Natural killer cell (primary cell): ENCODE measurements at regions not wholly inside any gene's neighbourhood (a gene's known extent, or its start where the extent isn't known, plus 50 kb on each side); places are given as distances from the start of the nearest gene placed in this dataset.

Experiments used
- ATAC-seq, 3 donors: fragments of 150-1000 bp in 2 of 3; fragments of 200-7000 bp in 1 of 3; cut with Tn5 transposase; 1 replicate in 1 of 3; 2 replicates in 2 of 3; pipeline ENCODE4 v1.10.0; 2021; ENCODE audit warnings: mild to moderate bottlenecking in 2 of 3, moderate library complexity in 2 of 3
- DNase-seq, 2 donors: peaks; one replicate each; pipeline versions ENCODE4 v3.0.0 to v3.0.0-alpha.2; 2013 to 2021; ENCODE audit warnings: mixed read lengths in 1 of 2
- H3K27ac ChIP-seq: one replicate; pipeline ENCODE4 v1.5.1; 2013; ENCODE audit warnings: mild to moderate bottlenecking, low read length
- H3K27me3 ChIP-seq: one replicate; pipeline ENCODE4 v1.6.1; 2013; ENCODE audit warnings: low read length; ENCODE audit not compliant: control insufficient read depth, insufficient read depth
- H3K36me3 ChIP-seq: one replicate; pipeline ENCODE4 v1.6.1; 2013; ENCODE audit warnings: low read length; ENCODE audit not compliant: control insufficient read depth, insufficient read depth
- H3K4me1 ChIP-seq: one replicate; pipeline ENCODE4 v1.6.1; 2013; ENCODE audit warnings: low read length; ENCODE audit not compliant: control insufficient read depth, insufficient read depth
- H3K4me3 ChIP-seq: one replicate; pipeline ENCODE4 v1.5.1; 2013; ENCODE audit warnings: low read length
- H3K9me3 ChIP-seq: one replicate; pipeline ENCODE4 v1.6.1; 2013; ENCODE audit warnings: low read length; ENCODE audit not compliant: control insufficient read depth, insufficient read depth
- H3K27ac Mint-ChIP-seq, 2 donors: one replicate each; pipeline ENCODE4 v1.8.0; 2022; ENCODE audit warnings: mild to moderate bottlenecking in 2 of 2, mixed read lengths in 2 of 2, moderate library complexity in 1 of 2
- H3K27me3 Mint-ChIP-seq, 2 donors: one replicate each; pipeline ENCODE4 v1.8.0; 2022; ENCODE audit warnings: low read depth in 2 of 2, mixed read lengths in 2 of 2
- H3K36me3 Mint-ChIP-seq: one replicate; pipeline ENCODE4 v1.8.0; 2022; ENCODE audit warnings: mixed read lengths
- H3K4me1 Mint-ChIP-seq, 2 donors: one replicate each; pipeline ENCODE4 v1.8.0; 2022; ENCODE audit warnings: mixed read lengths in 2 of 2
- H3K4me3 Mint-ChIP-seq: one replicate; pipeline ENCODE4 v1.8.0; 2022; ENCODE audit warnings: mild to moderate bottlenecking, moderate library complexity, mixed read lengths
- H3K9me3 Mint-ChIP-seq, 2 donors: one replicate each; pipeline ENCODE4 v1.8.0; 2022; ENCODE audit warnings: mixed read lengths in 2 of 2
- CTCF ChIP-seq: fragments of 200-600 bp; IDR thresholded peaks from one replicate; pipeline ENCODE4 v1.8.0; 2022; ENCODE audit warnings: antibody characterized with exemption
- WGBS: methylation state at CpG from one replicate; pipeline ENCODE4 v1.1.7; 2013; ENCODE audit warnings: missing lambda C conversion rate; ENCODE audit not compliant: insufficient coverage; 5-methylcytosine and 5-hydroxymethylcytosine counted together
- intact Hi-C: fragments of 100-400 bp; cut with micrococcal nuclease; formaldehyde crosslinking; loops from one replicate; pipeline ENCODE4 v1.14.2; 2022

DNA sequence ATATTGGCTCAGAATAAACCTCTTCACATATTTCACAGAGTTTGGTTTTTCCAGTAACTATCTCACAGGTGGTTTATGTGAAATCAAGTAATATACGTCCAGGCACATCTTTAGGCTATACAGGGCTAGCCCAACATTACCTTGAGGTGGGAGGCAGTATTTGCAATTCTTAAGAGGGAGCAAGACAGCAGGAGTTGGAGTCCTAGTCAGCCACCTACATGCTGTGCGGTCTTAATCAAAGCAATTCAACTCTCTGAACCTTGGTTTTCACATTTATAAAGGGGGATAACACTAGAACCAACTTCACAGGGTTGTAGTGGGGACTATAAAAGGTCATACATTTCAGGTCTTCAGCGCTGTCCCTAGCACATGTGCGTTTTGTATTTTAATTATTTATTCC is 73.5 kb upstream of the FICD start:
- Mint-ChIP-seq H3K27me3 (peaks cover 2 to 5% of the 10 kb centered on the region in 2 donors), H3K4me3 (no peak overlapping the region), H3K9me3 (no peaks in the 10 kb centered on the region), H3K36me3 (no peaks in the 10 kb centered on the region), H3K27ac (no peak overlapping the region), H3K4me1 (peaks cover 5% of the 10 kb centered on the region in 2 donors)
- WGBS, result 75% methylated on average over 4 of the region's 4 CpGs
- DNase-seq (no peak), ATAC-seq (no peak)
- Histone ChIP-seq H3K4me1 (no peaks in the 10 kb centered on the region), H3K27ac (no peak overlapping the region), H3K27me3 (no peaks in the 10 kb centered on the region), H3K4me3 (no peak overlapping the region), H3K36me3 (no peaks in the 10 kb centered on the region), H3K9me3 (no peaks in the 10 kb centered on the region)
- TF ChIP-seq CTCF, result no peak
- intact Hi-C loops, result no loop called here

GRCh38 chr12:108440736-108441135 is 74.3 kb upstream of the FICD start:
- no peak overlapping the region for H3K4me3 ChIP-seq
- no peaks in the 10 kb centered on the region for H3K4me1 ChIP-seq
- H3K9me3 Mint-ChIP-seq, result no peaks in the 10 kb centered on the region
- no peak overlapping the region for H3K27ac ChIP-seq
- ATAC-seq (no peak), DNase-seq (no peak)
- no peaks in the 10 kb centered on the region for H3K9me3 ChIP-seq
- peaks cover 5% of the 10 kb centered on the region in 2 donors for H3K4me1 Mint-ChIP-seq
- no peaks in the 10 kb centered on the region for H3K27me3 ChIP-seq
- H3K27me3 Mint-ChIP-seq, result peaks cover 0 to 5% of the 10 kb centered on the region in 2 donors
- intact Hi-C loops, result no loop called here
- 91% methylated on average over 2 of the region's 2 CpGs for WGBS
- no peak for TF ChIP-seq CTCF
- H3K36me3 ChIP-seq, result no peaks in the 10 kb centered on the region
- H3K36me3 Mint-ChIP-seq, result no peaks in the 10 kb centered on the region
- no peak overlapping the region for H3K4me3 Mint-ChIP-seq
- H3K27ac Mint-ChIP-seq, result no peak overlapping the region

DNA sequence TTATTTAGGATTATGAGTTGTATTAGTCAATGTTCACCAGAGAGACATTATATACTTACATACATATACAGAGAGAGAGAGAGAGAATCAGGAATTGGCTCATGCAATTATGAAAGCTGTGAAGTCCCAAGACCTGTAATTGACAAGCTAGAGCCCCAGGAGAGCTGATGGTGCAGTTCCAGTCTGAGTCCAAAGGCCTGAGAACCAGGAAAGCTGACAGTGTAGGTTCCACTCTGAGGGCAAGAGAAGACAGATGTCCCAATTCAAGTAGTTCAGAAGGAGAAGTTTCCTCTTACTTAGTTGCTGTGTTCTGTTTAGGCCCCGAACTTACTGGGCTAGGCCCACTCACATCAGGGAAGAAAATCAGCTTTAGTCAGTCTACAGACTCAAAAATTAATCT is 76.4 kb upstream of the FICD start:
- DNase-seq (no peak), ATAC-seq (no peak)
- H3K9me3 ChIP-seq, result no peaks in the 10 kb centered on the region
- H3K9me3 Mint-ChIP-seq, result no peaks in the 10 kb centered on the region
- intact Hi-C loops, result no loop called here
- H3K4me3 ChIP-seq, result no peak overlapping the region
- 75% methylated on average over 1 of the region's 1 CpG for WGBS
- H3K27me3 ChIP-seq, result no peaks in the 10 kb centered on the region
- H3K4me3 Mint-ChIP-seq, result no peak overlapping the region
- H3K36me3 ChIP-seq, result no peaks in the 10 kb centered on the region
- no peaks in the 10 kb centered on the region for H3K36me3 Mint-ChIP-seq
- peaks cover 0 to 5% of the 10 kb centered on the region in 2 donors for H3K27me3 Mint-ChIP-seq
- no peak for TF ChIP-seq CTCF
- peaks cover 5% of the 10 kb centered on the region in 2 donors for H3K4me1 Mint-ChIP-seq
- H3K27ac Mint-ChIP-seq, result no peak overlapping the region
- H3K27ac ChIP-seq, result no peak overlapping the region
- no peaks in the 10 kb centered on the region for H3K4me1 ChIP-seq

DNA sequence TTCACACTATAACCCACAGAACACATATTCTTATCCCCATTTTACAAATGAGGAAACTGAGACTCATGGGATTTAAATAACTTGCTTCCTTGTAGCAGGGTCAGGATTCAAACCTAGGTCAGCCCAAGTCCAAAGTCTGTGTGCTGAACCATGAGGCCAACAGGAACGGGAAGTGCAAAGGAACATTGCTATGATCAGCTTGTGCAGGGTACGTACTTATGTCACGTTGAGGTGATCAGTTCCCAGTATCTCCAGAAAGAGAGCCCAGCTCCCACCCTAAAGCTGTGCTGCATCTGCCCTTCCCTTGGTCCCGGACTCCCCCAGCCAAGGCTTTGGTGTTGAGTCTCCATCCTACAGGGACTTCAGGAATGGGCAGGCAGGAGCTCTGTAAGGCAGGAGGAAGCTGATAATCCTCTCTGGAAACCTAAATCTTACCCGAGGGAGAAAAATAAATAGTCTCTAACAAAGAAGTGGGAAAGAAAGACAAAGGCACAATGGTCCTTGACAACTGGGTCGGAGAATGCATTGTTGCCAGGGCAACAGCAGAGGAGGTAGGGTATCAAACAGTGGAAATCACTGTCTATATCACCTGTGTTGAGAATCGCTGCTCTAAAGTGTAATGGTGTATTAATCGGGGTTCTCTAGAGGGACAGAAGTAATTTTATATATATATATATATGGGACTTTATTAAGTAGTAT is 82.5 kb upstream of the FICD start:
- Histone ChIP-seq H3K27ac (no peak overlapping the region), H3K4me3 (no peak overlapping the region), H3K27me3 (no peaks in the 10 kb centered on the region), H3K36me3 (no peaks in the 10 kb centered on the region), H3K9me3 (no peaks in the 10 kb centered on the region), H3K4me1 (no peaks in the 10 kb centered on the region)
- H3K9me3 Mint-ChIP-seq, result no peaks in the 10 kb centered on the region
- no peaks in the 10 kb centered on the region for H3K4me1 Mint-ChIP-seq
- 80% methylated on average over 7 of the region's 8 CpGs for WGBS
- TF ChIP-seq CTCF, result no peak
- no peak for DNase-seq
- H3K27me3 Mint-ChIP-seq, result peaks cover 0 to 2% of the 10 kb centered on the region in 2 donors
- no peaks in the 10 kb centered on the region for H3K36me3 Mint-ChIP-seq
- H3K27ac Mint-ChIP-seq, result no peak overlapping the region
- intact Hi-C loops, result no loop called here
- no peak overlapping the region for H3K4me3 Mint-ChIP-seq
- ATAC-seq, result no peak
